A673 (cell line): ENCODE measurements at regions not wholly inside any gene's neighbourhood (a gene's known extent, or its start where the extent isn't known, plus 50 kb on each side); places are given as distances from the start of the nearest gene placed in this dataset.

Experiments
- EZH2 ChIP-seq: fragments of 200-600 bp; sonication (generic); IDR thresholded peaks from 2 replicates; pipeline ENCODE4 v1.6.1; 2017; ENCODE audit warnings: borderline replicate concordance, low read depth, mild to moderate bottlenecking, mixed read lengths, antibody characterized with exemption, low read length; ENCODE audit not compliant: poor library complexity, severe bottlenecking
- TF ChIP-seq, protein P1 (sequence below): fragments of 300-800, 200-600 bp; sonication (generic); conservative IDR thresholded peaks from 2 replicates; pipeline ENCODE4 v1.5.1; 2017; ENCODE audit warnings: low read depth, mild to moderate bottlenecking, antibody characterized with exemption, low read length, moderate library complexity, mixed read lengths

DNA sequence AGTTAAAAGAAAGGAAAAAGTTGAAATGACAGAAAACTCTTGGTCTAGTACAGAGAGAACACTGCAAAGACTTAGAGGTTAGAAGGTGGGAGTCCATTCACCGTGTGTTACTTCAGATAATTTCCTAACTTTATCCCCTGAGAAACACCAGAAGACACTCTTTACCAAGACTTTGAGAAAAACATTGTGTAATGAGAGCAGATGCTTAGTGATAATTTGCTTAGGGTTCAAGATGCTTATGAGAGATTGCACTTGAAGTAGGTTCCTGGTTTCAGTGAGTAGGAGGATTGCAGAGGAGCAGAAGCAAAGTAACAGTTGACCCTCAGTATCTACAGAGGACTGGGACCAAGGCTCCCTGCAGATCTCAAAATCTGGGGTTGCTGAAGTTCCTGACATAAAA is 594.1 kb downstream of the NR2F2 start:
- TF ChIP-seq, protein P1, sequence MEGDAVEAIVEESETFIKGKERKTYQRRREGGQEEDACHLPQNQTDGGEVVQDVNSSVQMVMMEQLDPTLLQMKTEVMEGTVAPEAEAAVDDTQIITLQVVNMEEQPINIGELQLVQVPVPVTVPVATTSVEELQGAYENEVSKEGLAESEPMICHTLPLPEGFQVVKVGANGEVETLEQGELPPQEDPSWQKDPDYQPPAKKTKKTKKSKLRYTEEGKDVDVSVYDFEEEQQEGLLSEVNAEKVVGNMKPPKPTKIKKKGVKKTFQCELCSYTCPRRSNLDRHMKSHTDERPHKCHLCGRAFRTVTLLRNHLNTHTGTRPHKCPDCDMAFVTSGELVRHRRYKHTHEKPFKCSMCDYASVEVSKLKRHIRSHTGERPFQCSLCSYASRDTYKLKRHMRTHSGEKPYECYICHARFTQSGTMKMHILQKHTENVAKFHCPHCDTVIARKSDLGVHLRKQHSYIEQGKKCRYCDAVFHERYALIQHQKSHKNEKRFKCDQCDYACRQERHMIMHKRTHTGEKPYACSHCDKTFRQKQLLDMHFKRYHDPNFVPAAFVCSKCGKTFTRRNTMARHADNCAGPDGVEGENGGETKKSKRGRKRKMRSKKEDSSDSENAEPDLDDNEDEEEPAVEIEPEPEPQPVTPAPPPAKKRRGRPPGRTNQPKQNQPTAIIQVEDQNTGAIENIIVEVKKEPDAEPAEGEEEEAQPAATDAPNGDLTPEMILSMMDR, result no peak
- TF ChIP-seq EZH2, result no peak
